Muscle of leg (tissue), 3 donors: ENCODE measurements at regions not wholly inside any gene's neighbourhood (a gene's known extent, or its start where the extent isn't known, plus 50 kb on each side); places are given as distances from the start of the nearest gene placed in this dataset.
A peak's percentile ranks its signal among the peaks of the same experiment; 100 is the strongest.

Experiments
- DNase-seq: peaks from one replicate; pipeline ENCODE4 v3.0.0; 2013
- H3K27ac ChIP-seq: one replicate; pipeline ENCODE4 v1.5.1; 2013; ENCODE audit warnings: mild to moderate bottlenecking, low read length, control low read depth
- H3K27me3 ChIP-seq: one replicate; pipeline ENCODE4 v1.6.1; 2013; ENCODE audit warnings: low read length; ENCODE audit not compliant: control insufficient read depth, insufficient read depth
- H3K36me3 ChIP-seq: one replicate; pipeline ENCODE4 v1.6.1; 2013; ENCODE audit warnings: low read length; ENCODE audit not compliant: control insufficient read depth, insufficient read depth
- H3K4me1 ChIP-seq: one replicate; pipeline ENCODE4 v1.6.1; 2013; ENCODE audit warnings: low read length; ENCODE audit not compliant: control insufficient read depth, insufficient read depth
- H3K4me3 ChIP-seq: one replicate; pipeline ENCODE4 v1.5.1; 2013; ENCODE audit warnings: low read length, control low read depth
- H3K9me3 ChIP-seq: replicated peaks from 2 replicates; pipeline ENCODE4 v1.6.1; 2013; ENCODE audit warnings: low read depth, low read length; ENCODE audit not compliant: control insufficient read depth
- WGBS: methylation state at CpG from one replicate; pipeline ENCODE4 v1.1.5; 2013; ENCODE audit warnings: missing lambda C conversion rate; ENCODE audit not compliant: insufficient coverage; 5-methylcytosine and 5-hydroxymethylcytosine counted together

GRCh38 chr18:56107821-56108477 is 520.0 kb upstream of the TCF4 start:
- Histone ChIP-seq H3K9me3 (peaks cover 7% of the 10 kb centered on the region), H3K27ac (no peak overlapping the region), H3K27me3 (no peaks in the 10 kb centered on the region), H3K4me3 (no peak overlapping the region), H3K36me3 (no peaks in the 10 kb centered on the region), H3K4me1 (no peaks in the 10 kb centered on the region)
- DNase-seq, result no peak
- no CpG with 5 or more reads among the region's 5 CpGs for WGBS

GRCh38 chr18:56100090-56100722 is 512.2 kb upstream of the TCF4 start:
- Histone ChIP-seq H3K4me3 (no peak overlapping the region), H3K27ac (no peak overlapping the region), H3K36me3 (no peaks in the 10 kb centered on the region), H3K4me1 (no peaks in the 10 kb centered on the region), H3K27me3 (no peaks in the 10 kb centered on the region), H3K9me3 (peaks cover 5% of the 10 kb centered on the region)
- DNase-seq, result no peak
- 65% methylated on average over 3 of the region's 6 CpGs for WGBS

- Histone ChIP-seq H3K36me3 (no peaks in the 10 kb centered on the region), H3K9me3 (no peaks in the 10 kb centered on the region), H3K27me3 (no peaks in the 10 kb centered on the region), H3K4me1 (no peaks in the 10 kb centered on the region), H3K27ac (no peak overlapping the region), H3K4me3 (no peak overlapping the region)
- no peak for DNase-seq
- 83% methylated on average over 1 of the region's 5 CpGs for WGBS
Measured at GRCh38 chr18:56097621-56098020, 509.6 kb upstream of the TCF4 start.

GRCh38 chr18:56096861-56097260 is 508.9 kb upstream of the TCF4 start:
- 52% methylated on average over 2 of the region's 4 CpGs for WGBS
- Histone ChIP-seq H3K4me3 (no peak overlapping the region), H3K27me3 (no peaks in the 10 kb centered on the region), H3K9me3 (no peaks in the 10 kb centered on the region), H3K36me3 (no peaks in the 10 kb centered on the region), H3K27ac (no peak overlapping the region), H3K4me1 (no peaks in the 10 kb centered on the region)
- DNase-seq, result no peak

- Histone ChIP-seq H3K9me3 (no peaks in the 10 kb centered on the region), H3K36me3 (no peaks in the 10 kb centered on the region), H3K27me3 (no peaks in the 10 kb centered on the region), H3K4me3 (no peak overlapping the region), H3K27ac (no peak overlapping the region), H3K4me1 (no peaks in the 10 kb centered on the region)
- no CpG with 5 or more reads among the region's 4 CpGs for WGBS
- no peak for DNase-seq
Measured at GRCh38 chr18:56089612-56090258, 501.7 kb upstream of the TCF4 start.

GRCh38 chr18:56086786-56087185 is 498.8 kb upstream of the TCF4 start:
- Histone ChIP-seq H3K27me3 (no peaks in the 10 kb centered on the region), H3K4me1 (peaks cover 19% of the 10 kb centered on the region), H3K27ac (no peak overlapping the region), H3K36me3 (no peaks in the 10 kb centered on the region), H3K4me3 (no peak overlapping the region), H3K9me3 (no peaks in the 10 kb centered on the region)
- 88% methylated on average over 6 of the region's 7 CpGs for WGBS
- DNase-seq, result no peak

- no peak overlapping the region for H3K27ac ChIP-seq
- WGBS, result 89% methylated on average over 1 of the region's 4 CpGs
Measured at GRCh38 chr18:56086176-56086575, 498.2 kb upstream of the TCF4 start.

GRCh38 chr18:56085551-56085950 is 497.6 kb upstream of the TCF4 start:
- H3K27ac ChIP-seq, result peak overlapping the region; percentile 42

More at GRCh38 chr18:56086176-56086575, 498.2 kb upstream of the TCF4 start:
- no peak for DNase-seq
- Histone ChIP-seq H3K4me3 (no peak overlapping the region), H3K9me3 (no peaks in the 10 kb centered on the region), H3K36me3 (no peaks in the 10 kb centered on the region), H3K4me1 (peaks cover 19% of the 10 kb centered on the region), H3K27me3 (no peaks in the 10 kb centered on the region)

GRCh38 chr18:56083523-56084287 is 495.7 kb upstream of the TCF4 start:
- Histone ChIP-seq H3K36me3 (no peaks in the 10 kb centered on the region), H3K27me3 (no peaks in the 10 kb centered on the region), H3K4me3 (no peak overlapping the region), H3K27ac (peak overlapping the region; percentile 82), H3K9me3 (no peaks in the 10 kb centered on the region), H3K4me1 (peaks cover 19% of the 10 kb centered on the region)
- WGBS, result 7% methylated on average over 2 of the region's 8 CpGs
- DNase-seq, result peak; percentile 78

More at GRCh38 chr18:56085551-56085950, 497.6 kb upstream of the TCF4 start:
- Histone ChIP-seq H3K4me3 (no peak overlapping the region), H3K9me3 (no peaks in the 10 kb centered on the region), H3K36me3 (no peaks in the 10 kb centered on the region), H3K27me3 (no peaks in the 10 kb centered on the region), H3K4me1 (peaks cover 19% of the 10 kb centered on the region)
- peak; percentile 96 for DNase-seq
- WGBS, result no CpG with 5 or more reads among the region's 5 CpGs

- Histone ChIP-seq H3K9me3 (no peaks in the 10 kb centered on the region), H3K36me3 (no peaks in the 10 kb centered on the region), H3K4me3 (no peak overlapping the region), H3K4me1 (peaks cover 19% of the 10 kb centered on the region), H3K27ac (peak overlapping the region; percentile 82), H3K27me3 (no peaks in the 10 kb centered on the region)
- WGBS, result 10% methylated on average over 2 of the region's 7 CpGs
- peak; percentile 99 for DNase-seq
Measured at GRCh38 chr18:56083097-56083521, 495.1 kb upstream of the TCF4 start.
